Panc1 (cell line): ENCODE measurements at regions not wholly inside any gene's neighbourhood (a gene's known extent, or its start where the extent isn't known, plus 50 kb on each side); places are given as distances from the start of the nearest gene placed in this dataset.

Experiments used
- ATAC-seq: fragments of 200-7000 bp; cut with Tn5 transposase; 2 replicates; pipeline ENCODE4 v1.9.1; 2020; ENCODE audit warnings: mild to moderate bottlenecking, moderate library complexity
- BruUV-seq: library from RNA; stranded (reverse); fragments of 400-500 nt; replicated peaks from 2 replicates; lab custom pipeline; 2021; lab: Mats Ljungman, UMichigan
- CTCF ChIA-PET: fragments of 300-600 bp; sonication (Branson Sonifier 250); formaldehyde crosslinking; loops from one replicate; lab custom pipeline; 2022; ENCODE audit warnings: antibody characterized with exemption; lab: Charles Lee
- POLR2A ChIA-PET: fragments of 300-600 bp; sonication (Branson Sonifier 250); formaldehyde crosslinking; loops from one replicate; lab custom pipeline; 2022; ENCODE audit warnings: antibody characterized with exemption; lab: Charles Lee
- DNase-seq: peaks from one replicate; pipeline ENCODE4 v3.0.0-alpha.2; 2010; ENCODE audit warnings: low read depth, low spot score
- H3K27ac ChIP-seq: 2 replicates; pipeline ENCODE4 v1.5.1; 2011; ENCODE audit warnings: mild to moderate bottlenecking, low read length, inconsistent platforms
- H3K27me3 ChIP-seq: fragments of 200-500 bp; sonication (Bioruptor generic); 2 replicates; pipeline ENCODE4 v1.6.0; 2014; ENCODE audit warnings: low read length, inconsistent platforms; ENCODE audit not compliant: control insufficient read depth, insufficient read depth
- H3K36me3 ChIP-seq: fragments of 200-500 bp; sonication (Bioruptor generic); 2 replicates; pipeline ENCODE4 v1.5.1; 2014; ENCODE audit warnings: inconsistent platforms, mild to moderate bottlenecking, low read length, moderate library complexity; ENCODE audit not compliant: control insufficient read depth, insufficient read depth
- H3K4me1 ChIP-seq: 2 replicates; pipeline ENCODE4 v1.5.1; 2011; ENCODE audit warnings: inconsistent platforms, mild to moderate bottlenecking, low read length, moderate library complexity; ENCODE audit not compliant: control insufficient read depth, insufficient read depth
- H3K4me3 ChIP-seq, 2 experiments: 2 replicates each; pipeline ENCODE4 v1.5.1; 2011 to 2012; ENCODE audit warnings: low read depth in 2 of 2, low read length in 2 of 2, mild to moderate bottlenecking in 2 of 2, inconsistent platforms in 1 of 2, moderate library complexity in 1 of 2
- H3K9me3 ChIP-seq: fragments of 200-500 bp; sonication (Bioruptor generic); 2 replicates; pipeline ENCODE4 v1.5.1; 2014; ENCODE audit warnings: low read depth, mild to moderate bottlenecking, inconsistent platforms, low read length, moderate library complexity; ENCODE audit not compliant: control insufficient read depth, insufficient read depth
- POLR2AphosphoS5 ChIP-seq: IDR thresholded peaks from 2 replicates; pipeline ENCODE4 v1.6.1; 2012; ENCODE audit warnings: mild to moderate bottlenecking, low read depth, low read length, moderate library complexity
- SIN3A ChIP-seq: IDR thresholded peaks from 2 replicates; pipeline ENCODE4 v1.6.1; 2012; ENCODE audit warnings: low read depth, mild to moderate bottlenecking, low read length, moderate library complexity, borderline replicate concordance; ENCODE audit not compliant: insufficient read depth
- TCF7L2 ChIP-seq: IDR thresholded peaks from 2 replicates; pipeline ENCODE4 v1.6.1; 2011; ENCODE audit warnings: mild to moderate bottlenecking, low read depth, low read length, inconsistent platforms
- in situ Hi-C: cut with HindIII; loops from 2 replicates; pipeline ENCODE4 v1.10.0; 2016; ENCODE audit warnings: low sequenced_read_pairs, low pct_unique_long_range_greater_than_20kb
- intact Hi-C: fragments of 100-400 bp; cut with micrococcal nuclease; formaldehyde crosslinking; loops from one replicate; pipeline ENCODE4 v1.10.0; 2022; ENCODE audit not compliant: unreplicated experiment
- TF ChIP-seq, protein P1 (sequence below), 2 experiments: IDR thresholded peaks; 2 replicates each; pipeline ENCODE4 v1.6.1; 2011 to 2012; ENCODE audit warnings: low read depth in 2 of 2, control low read depth in 1 of 2, low read length in 1 of 2, mild to moderate bottlenecking in 1 of 2, moderate library complexity in 1 of 2; ENCODE audit not compliant: insufficient read depth in 1 of 2
- TF ChIP-seq, protein P2 (sequence below): fragments of 450-650 bp; IDR thresholded peaks from 2 replicates; pipeline ENCODE4 v1.5.1; 2017; ENCODE audit warnings: mild to moderate bottlenecking

DNA sequence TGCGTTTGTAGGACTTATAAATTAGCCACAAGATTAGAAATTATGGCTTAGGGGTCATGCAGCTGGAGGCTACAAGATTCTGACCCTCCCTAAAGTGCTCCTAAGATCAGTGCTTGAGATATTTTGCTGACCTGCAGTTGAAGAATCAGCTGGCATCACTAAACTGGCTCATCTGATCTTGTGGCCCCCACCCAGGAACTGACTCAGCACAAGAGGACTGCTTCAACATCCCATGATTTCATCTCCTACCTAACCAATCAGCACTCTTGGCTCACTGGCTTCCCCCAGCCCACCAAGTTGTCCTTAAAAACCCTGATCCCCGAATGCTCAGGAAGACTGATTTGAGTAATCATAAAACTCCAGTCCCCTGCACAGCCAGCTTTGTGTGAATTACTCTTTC, 86.4 kb upstream of the ERCC4 start:
- Histone ChIP-seq H3K27me3 (peaks cover 22% of the 10 kb centered on the region), H3K9me3 (no peaks in the 10 kb centered on the region), H3K27ac (no peak overlapping the region), H3K4me3 (no peak overlapping the region), H3K36me3 (no peaks in the 10 kb centered on the region), H3K4me1 (no peaks in the 10 kb centered on the region)
- TF ChIP-seq, protein P1, sequence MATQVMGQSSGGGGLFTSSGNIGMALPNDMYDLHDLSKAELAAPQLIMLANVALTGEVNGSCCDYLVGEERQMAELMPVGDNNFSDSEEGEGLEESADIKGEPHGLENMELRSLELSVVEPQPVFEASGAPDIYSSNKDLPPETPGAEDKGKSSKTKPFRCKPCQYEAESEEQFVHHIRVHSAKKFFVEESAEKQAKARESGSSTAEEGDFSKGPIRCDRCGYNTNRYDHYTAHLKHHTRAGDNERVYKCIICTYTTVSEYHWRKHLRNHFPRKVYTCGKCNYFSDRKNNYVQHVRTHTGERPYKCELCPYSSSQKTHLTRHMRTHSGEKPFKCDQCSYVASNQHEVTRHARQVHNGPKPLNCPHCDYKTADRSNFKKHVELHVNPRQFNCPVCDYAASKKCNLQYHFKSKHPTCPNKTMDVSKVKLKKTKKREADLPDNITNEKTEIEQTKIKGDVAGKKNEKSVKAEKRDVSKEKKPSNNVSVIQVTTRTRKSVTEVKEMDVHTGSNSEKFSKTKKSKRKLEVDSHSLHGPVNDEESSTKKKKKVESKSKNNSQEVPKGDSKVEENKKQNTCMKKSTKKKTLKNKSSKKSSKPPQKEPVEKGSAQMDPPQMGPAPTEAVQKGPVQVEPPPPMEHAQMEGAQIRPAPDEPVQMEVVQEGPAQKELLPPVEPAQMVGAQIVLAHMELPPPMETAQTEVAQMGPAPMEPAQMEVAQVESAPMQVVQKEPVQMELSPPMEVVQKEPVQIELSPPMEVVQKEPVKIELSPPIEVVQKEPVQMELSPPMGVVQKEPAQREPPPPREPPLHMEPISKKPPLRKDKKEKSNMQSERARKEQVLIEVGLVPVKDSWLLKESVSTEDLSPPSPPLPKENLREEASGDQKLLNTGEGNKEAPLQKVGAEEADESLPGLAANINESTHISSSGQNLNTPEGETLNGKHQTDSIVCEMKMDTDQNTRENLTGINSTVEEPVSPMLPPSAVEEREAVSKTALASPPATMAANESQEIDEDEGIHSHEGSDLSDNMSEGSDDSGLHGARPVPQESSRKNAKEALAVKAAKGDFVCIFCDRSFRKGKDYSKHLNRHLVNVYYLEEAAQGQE (IDR thresholded peaks at IDR 0.05; ENCODE audit: insufficient read depth in 1 of 2, low read depth in 2 of 2, low read length in 1 of 2), result no peak
- TF ChIP-seq POLR2AphosphoS5, result no peak
- TF ChIP-seq, protein P2, sequence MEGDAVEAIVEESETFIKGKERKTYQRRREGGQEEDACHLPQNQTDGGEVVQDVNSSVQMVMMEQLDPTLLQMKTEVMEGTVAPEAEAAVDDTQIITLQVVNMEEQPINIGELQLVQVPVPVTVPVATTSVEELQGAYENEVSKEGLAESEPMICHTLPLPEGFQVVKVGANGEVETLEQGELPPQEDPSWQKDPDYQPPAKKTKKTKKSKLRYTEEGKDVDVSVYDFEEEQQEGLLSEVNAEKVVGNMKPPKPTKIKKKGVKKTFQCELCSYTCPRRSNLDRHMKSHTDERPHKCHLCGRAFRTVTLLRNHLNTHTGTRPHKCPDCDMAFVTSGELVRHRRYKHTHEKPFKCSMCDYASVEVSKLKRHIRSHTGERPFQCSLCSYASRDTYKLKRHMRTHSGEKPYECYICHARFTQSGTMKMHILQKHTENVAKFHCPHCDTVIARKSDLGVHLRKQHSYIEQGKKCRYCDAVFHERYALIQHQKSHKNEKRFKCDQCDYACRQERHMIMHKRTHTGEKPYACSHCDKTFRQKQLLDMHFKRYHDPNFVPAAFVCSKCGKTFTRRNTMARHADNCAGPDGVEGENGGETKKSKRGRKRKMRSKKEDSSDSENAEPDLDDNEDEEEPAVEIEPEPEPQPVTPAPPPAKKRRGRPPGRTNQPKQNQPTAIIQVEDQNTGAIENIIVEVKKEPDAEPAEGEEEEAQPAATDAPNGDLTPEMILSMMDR, result no peak
- no peak for TF ChIP-seq SIN3A
- no peak for TF ChIP-seq TCF7L2
- ChIA-PET POLR2A (no interaction called here), CTCF (no interaction called here)
- intact Hi-C loops (no loop called here), in situ Hi-C loops (no loop called here)
- no TSS peak for BruUV-seq
- ATAC-seq (no peak), DNase-seq (no peak)

DNA sequence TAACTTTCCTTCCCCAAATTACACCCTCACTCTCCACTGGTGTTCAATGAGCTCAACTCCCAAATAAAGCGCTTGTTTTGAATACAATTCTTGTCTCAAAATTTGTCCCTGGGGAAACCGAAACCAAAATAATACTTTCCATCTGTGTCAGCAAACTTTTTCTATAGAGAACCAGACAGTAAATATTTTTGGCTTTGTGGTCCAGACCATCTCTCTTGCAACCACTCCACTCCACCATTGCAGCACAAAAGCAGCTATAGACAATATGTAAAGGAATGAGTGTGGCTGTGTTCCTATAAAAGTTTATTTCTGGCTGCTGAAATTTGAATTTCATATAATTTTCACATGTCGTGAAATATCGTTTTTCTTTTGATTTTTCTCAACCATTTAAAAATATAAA, 84.6 kb upstream of the ERCC4 start:
- BruUV-seq, result no TSS peak
- in situ Hi-C loops, result no loop called here
- CTCF ChIA-PET, result no interaction called here

More for the DNA sequence above, 84.6 kb upstream of the ERCC4 start:
- no peak overlapping the region for H3K4me3 ChIP-seq
- POLR2A ChIA-PET, result no interaction called here
- H3K27ac ChIP-seq, result no peak overlapping the region
- H3K4me1 ChIP-seq, result no peaks in the 10 kb centered on the region
- no peaks in the 10 kb centered on the region for H3K9me3 ChIP-seq
- peaks cover 22% of the 10 kb centered on the region for H3K27me3 ChIP-seq
- DNase-seq (no peak), ATAC-seq (no peak)
- TF ChIP-seq SIN3A (no peak), TCF7L2 (no peak), POLR2AphosphoS5 (no peak)
- TF ChIP-seq, protein P1 (IDR thresholded peaks at IDR 0.05; ENCODE audit: insufficient read depth in 1 of 2, low read depth in 2 of 2, low read length in 1 of 2), result no peak
- TF ChIP-seq, protein P2, result no peak
- no peaks in the 10 kb centered on the region for H3K36me3 ChIP-seq
- intact Hi-C loops, result no loop called here
